ENCODE measurements at regions not wholly inside any gene's neighbourhood (a gene's known extent, or its start where the extent isn't known, plus 50 kb on each side); places are given as distances from the start of the nearest gene placed in this dataset.

- TF ChIP-seq CTCF (IDR thresholded peaks at IDR 0.05; ENCODE audit: control extremely low read depth in 1 of 3, insufficient read depth in 1 of 3, low read depth in 1 of 3, low read length in 3 of 3), result no peak
- no peak for TF ChIP-seq RNF2 (IDR thresholded peaks at IDR 0.05; ENCODE audit: borderline replicate concordance, low read depth, low read length, missing control alignments, poor library complexity, severe bottlenecking)
- TF ChIP-seq ZNF274 (IDR thresholded peaks at IDR 0.05; ENCODE audit: borderline replicate concordance, extremely low read depth, low read length), result no peak
- no peak for TF ChIP-seq JUN (IDR thresholded peaks at IDR 0.05; ENCODE audit: low read depth, low read length)
- no peak for TF ChIP-seq BCL11A (IDR thresholded peaks at IDR 0.05; ENCODE audit: low read depth in 2 of 2, low read length in 2 of 2)
- TF ChIP-seq EP300 (IDR thresholded peaks at IDR 0.05; ENCODE audit: borderline replicate concordance in 1 of 2, low read depth in 2 of 2, low read length in 2 of 2), result no peak
- no peak for TF ChIP-seq CEBPB (IDR thresholded peaks at IDR 0.05; ENCODE audit: low read depth, low read length)
- TF ChIP-seq SIN3A (conservative IDR thresholded peaks at IDR 0.05 in 1 of 2, IDR thresholded peaks at IDR 0.05 in 1 of 2; ENCODE audit: low read depth in 1 of 2, low read length in 2 of 2), result no peak
- no peak for TF ChIP-seq ATF3 (IDR thresholded peaks at IDR 0.05; ENCODE audit: insufficient read depth, low read depth, low read length)
Observed at GRCh38 chr12:17878714-17879113, 211.3 kb downstream of the RERGL start.

Measured in H1 (cell line).